Fibroblast of pulmonary artery (primary cell): ENCODE measurements at regions not wholly inside any gene's neighbourhood (a gene's known extent, or its start where the extent isn't known, plus 50 kb on each side); places are given as distances from the start of the nearest gene placed in this dataset.
"Not testable (repeated sequence)": the region's sequence is repeated elsewhere in the genome, so short reads cannot be mapped to it uniquely, and the experiment has no call there.

ENCODE experiments used
- DNase-seq: peaks from one replicate; pipeline ENCODE4 v3.0.0-alpha.2; 2010; ENCODE audit warnings: low read depth
- H3K4me3 ChIP-seq: replicated peaks from 2 replicates; pipeline ENCODE4 v1.5.1; 2011; ENCODE audit warnings: low read depth, mild to moderate bottlenecking, control low read depth, low read length, moderate library complexity
- CTCF ChIP-seq: IDR thresholded peaks from 2 replicates; pipeline ENCODE4 v1.5.1; 2011; ENCODE audit warnings: mild to moderate bottlenecking, control low read depth, low read length, inconsistent platforms; ENCODE audit errors: missing control alignments

GRCh38 chr9:107767711-107768110 lies 278.1 kb upstream of the KLF4 start:
- TF ChIP-seq CTCF: no peak
- no peak for DNase-seq

GRCh38 chr9:107763469-107763868 lies 273.9 kb upstream of the KLF4 start:
- not testable (repeated sequence) for DNase-seq, H3K4me3 ChIP-seq

More at GRCh38 chr9:107767711-107768110, 278.1 kb upstream of the KLF4 start:
- H3K4me3 ChIP-seq: no peak overlapping the region

- no peak for DNase-seq
- TF ChIP-seq CTCF: no peak
- no peak overlapping the region for H3K4me3 ChIP-seq
These were observed 271.7 kb upstream of the KLF4 start for GRCh38 chr9:107761307-107761706.

- H3K4me3 ChIP-seq: no peak overlapping the region
- no peak for DNase-seq
- no peak for TF ChIP-seq CTCF
These were observed 271.1 kb upstream of the KLF4 start for GRCh38 chr9:107760469-107761242.

- H3K4me3 ChIP-seq: no peak overlapping the region
- no peak for TF ChIP-seq CTCF
- DNase-seq: no peak
These were observed 270.2 kb upstream of the KLF4 start for GRCh38 chr9:107759823-107760166.

GRCh38 chr9:107759009-107759822 lies 269.6 kb upstream of the KLF4 start:
- DNase-seq: no peak
- TF ChIP-seq CTCF: no peak
- H3K4me3 ChIP-seq: no peak overlapping the region

- TF ChIP-seq CTCF: no peak
- no peak for DNase-seq
- H3K4me3 ChIP-seq: no peak overlapping the region
These were observed 266.5 kb upstream of the KLF4 start for GRCh38 chr9:107756091-107756490.
